ENCODE measurements at regions not wholly inside any gene's neighbourhood (a gene's known extent, or its start where the extent isn't known, plus 50 kb on each side); places are given as distances from the start of the nearest gene placed in this dataset.
"Not testable (repeated sequence)": the region's sequence is repeated elsewhere in the genome, so short reads cannot be mapped to it uniquely, and the experiment has no call there.

DNA sequence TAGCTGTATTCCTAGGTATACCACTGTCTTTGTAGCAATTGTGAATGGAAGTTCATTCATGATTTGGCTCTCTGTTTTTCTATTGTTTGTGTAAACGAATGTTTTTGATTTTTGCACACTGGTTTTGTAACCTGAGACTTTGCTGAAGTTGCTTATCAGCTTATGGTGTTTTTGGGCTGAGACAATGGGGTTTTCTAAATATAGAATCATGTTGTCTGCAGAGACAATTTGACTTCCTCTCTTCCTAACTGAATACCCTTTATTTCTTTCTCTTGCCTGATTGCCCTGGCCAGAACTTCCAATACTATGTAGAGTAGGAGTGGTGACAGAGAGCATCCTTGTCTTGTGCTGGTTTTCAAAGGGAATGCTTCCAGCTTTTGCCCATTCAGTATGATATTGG lies 761.6 kb upstream of the NCAM2 start:
- TF ChIP-seq, protein P1, sequence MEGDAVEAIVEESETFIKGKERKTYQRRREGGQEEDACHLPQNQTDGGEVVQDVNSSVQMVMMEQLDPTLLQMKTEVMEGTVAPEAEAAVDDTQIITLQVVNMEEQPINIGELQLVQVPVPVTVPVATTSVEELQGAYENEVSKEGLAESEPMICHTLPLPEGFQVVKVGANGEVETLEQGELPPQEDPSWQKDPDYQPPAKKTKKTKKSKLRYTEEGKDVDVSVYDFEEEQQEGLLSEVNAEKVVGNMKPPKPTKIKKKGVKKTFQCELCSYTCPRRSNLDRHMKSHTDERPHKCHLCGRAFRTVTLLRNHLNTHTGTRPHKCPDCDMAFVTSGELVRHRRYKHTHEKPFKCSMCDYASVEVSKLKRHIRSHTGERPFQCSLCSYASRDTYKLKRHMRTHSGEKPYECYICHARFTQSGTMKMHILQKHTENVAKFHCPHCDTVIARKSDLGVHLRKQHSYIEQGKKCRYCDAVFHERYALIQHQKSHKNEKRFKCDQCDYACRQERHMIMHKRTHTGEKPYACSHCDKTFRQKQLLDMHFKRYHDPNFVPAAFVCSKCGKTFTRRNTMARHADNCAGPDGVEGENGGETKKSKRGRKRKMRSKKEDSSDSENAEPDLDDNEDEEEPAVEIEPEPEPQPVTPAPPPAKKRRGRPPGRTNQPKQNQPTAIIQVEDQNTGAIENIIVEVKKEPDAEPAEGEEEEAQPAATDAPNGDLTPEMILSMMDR (IDR thresholded peaks at IDR 0.05 in 4 of 5, conservative IDR thresholded peaks at IDR 0.05 in 1 of 5), result not testable (repeated sequence)
- not testable (repeated sequence) for TF ChIP-seq POLR2A (IDR thresholded peaks at IDR 0.05)

Measured in gastrocnemius medialis (tissue), 4 donors.